GM21576 (cell line): ENCODE measurements at regions not wholly inside any gene's neighbourhood (a gene's known extent, or its start where the extent isn't known, plus 50 kb on each side); places are given as distances from the start of the nearest gene placed in this dataset.

ENCODE experiments used
- ATAC-seq: cut with Tn5 transposase; IDR thresholded peaks from one replicate; pipeline ENCODE4 v1.9.1; 2021; ENCODE audit warnings: mild to moderate bottlenecking, moderate library complexity; ENCODE audit not compliant: unreplicated experiment

DNA sequence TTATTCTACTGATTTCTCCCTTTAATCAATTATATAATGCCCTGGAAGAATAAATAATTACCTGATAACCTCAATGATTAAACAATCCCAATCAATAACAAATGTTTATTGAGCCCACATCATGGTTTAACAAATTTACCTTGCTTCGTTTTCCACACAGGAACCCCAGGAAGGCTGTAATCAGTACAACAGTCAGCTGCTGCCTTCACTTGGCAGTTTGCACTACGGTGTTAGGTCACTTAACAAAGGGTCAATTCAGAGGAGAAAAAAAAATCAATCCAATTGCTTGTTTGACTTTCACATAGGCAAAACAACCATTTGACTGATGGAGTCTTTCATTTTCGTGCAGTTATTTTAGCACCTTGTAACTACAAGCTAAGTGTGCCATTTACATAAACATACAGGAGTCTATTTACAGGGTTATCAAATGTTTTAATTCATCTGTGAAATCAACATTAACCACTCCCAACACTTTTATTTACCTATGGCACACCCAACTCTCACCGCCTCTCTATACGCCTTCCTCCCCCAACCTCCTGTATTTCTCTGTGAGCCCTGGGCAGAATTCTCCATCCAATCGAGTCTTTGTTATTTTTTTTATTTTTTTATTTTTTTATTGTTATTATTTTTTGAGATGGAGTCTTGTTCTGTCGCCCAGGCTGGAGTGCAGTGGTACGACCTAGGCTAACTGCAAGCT is 140.4 kb upstream of the TAB2 start:
- no peak for ATAC-seq

DNA sequence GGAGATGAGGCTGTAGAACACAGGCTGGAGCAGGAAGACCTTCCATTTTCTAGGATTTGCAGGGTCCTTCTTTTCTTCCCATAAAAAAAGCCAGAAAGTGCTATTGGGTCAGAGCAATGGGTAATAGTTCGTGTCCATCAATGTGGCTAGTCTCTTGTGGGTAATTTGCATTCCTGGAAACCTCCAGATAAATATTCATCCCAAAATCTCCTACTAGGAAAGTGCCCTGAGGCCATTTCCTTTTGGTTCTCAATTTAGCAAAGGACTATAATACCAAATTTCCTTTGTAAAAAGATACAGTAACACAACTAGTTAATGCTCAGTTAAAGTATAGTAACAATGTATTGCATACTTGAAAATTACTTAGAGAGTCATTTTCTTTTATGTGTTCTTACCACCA is 138.1 kb upstream of the TAB2 start:
- ATAC-seq: no peak

DNA sequence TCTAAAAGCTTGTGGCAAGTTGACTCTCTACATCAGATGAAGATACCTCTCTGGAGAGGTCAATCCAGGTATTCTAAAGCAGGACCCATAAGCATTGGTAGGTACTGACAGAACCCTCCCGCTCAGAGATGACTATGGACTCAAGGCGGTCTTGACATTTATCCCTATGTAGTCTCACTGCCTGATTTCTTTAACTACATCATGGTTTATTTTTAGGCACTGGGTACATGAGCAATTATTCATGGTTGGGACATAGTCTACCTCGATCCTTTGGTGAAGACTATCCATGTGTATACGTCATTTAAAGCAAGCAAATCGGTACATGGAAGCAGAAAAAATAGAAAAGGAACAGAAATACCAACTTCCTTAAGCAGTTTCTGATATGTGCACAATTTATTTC is 136.2 kb upstream of the TAB2 start:
- no peak for ATAC-seq

DNA sequence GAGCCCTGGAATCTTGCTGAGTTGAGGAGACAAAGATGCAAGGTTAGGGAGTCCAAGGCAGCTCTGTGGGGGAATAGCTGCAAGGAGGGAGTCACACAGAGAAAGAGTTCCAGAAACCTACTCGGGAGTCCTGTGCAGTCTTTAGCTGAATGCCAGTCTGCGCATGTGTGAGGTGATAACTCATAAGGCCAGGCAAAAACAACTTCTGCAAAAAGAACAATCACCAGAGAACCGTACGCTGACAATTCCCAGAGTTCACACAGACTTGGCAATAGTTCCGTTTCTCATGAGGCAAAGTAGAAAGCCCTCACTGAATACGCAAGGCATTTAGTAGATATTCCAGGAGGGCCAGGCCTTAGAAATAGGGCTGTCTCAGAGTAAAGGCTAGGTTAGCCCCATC is 135.2 kb upstream of the TAB2 start:
- ATAC-seq: no peak

DNA sequence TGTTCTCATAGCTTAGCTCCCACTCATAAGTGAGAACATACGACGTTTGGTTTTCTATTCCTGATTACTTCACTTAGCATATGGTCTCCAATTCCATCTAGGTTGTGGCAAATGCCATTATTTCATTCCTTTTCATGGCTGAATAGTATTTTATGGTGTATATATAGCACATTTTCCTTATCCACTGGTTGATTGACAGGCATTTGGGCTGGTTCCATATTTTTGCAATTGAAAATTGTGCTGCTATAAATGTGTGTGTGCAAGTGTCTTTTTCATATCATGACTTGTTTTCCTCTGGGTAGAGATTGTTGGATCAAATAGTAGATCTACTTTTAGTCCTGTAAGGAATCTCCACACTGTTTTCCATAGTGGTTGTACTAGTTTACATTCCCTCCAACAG is 133.0 kb upstream of the TAB2 start:
- no peak for ATAC-seq

DNA sequence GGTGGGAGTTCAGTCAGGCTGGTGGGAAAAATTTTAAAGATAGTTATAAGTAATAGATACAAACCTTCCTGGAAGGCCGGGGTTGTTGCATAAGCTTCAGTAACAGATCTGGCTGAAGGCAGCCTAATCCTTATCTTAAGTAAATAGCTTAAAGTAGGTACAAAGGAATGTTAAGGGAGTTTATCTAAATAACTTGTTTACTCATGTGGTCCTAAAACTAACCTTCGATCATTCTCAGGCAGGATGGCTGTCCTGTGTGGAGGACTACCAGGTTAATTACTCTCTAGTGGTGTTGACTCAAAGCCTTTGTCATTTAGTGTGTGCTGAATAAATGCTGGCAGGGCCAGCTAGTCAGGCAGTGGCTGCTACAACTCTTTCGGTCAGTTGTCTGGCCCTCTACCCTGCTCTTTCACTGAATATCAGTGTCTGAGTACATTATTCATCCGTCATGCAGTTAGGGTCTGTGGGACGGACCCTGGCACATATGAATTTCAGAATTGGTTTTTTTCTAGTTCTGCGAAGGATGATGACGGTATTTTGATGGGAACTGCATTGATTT is 131.6 kb upstream of the TAB2 start:
- ATAC-seq: no peak

DNA sequence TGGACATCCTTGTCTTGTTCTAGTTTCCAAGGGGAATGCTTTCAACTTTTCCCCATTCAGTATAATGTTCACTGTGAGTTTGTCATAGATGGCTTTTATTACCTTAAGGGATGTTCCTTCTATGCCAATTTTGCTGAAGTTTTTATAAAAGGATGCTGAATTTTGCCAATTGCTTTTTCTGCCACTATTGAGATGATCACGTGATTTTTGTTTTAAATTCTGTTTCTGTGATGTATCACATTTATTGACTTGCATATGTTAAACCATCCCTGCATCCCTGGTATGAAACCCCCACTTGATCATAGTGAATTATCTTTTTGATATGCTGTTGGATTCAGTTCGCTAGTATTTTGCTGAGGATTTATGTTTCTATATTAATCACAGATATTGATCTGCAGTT is 130.6 kb upstream of the TAB2 start:
- ATAC-seq: no peak

DNA sequence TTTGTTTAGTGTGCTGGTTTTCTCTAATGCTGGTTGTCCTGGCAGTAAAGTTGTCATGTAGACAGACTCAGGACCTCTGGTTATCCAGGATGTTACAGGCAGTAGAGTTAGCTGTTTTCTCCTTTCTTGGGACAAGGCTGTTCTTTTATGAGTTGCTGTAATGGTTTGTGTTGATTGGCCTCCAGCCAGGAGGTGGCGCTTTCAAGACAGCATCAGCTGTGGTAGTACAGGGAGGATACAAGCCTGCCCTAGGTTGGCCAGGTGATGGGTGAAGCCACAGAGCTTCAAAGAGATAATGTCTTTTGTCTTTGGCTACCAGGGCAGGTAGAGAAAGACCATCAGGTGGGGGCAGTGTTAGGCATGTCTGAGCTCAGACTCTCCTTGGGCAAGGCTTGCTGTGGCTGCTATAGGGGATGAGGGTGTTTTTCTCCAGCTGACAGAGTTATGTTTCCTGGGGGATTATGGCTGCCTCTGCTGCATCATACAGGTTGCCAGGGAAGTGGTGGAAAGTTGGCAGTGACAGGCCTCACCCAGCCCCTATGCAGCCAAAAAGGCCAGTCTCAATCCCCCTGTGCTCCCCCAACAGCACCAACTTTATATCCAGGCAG is 127.2 kb upstream of the TAB2 start:
- no peak for ATAC-seq

DNA sequence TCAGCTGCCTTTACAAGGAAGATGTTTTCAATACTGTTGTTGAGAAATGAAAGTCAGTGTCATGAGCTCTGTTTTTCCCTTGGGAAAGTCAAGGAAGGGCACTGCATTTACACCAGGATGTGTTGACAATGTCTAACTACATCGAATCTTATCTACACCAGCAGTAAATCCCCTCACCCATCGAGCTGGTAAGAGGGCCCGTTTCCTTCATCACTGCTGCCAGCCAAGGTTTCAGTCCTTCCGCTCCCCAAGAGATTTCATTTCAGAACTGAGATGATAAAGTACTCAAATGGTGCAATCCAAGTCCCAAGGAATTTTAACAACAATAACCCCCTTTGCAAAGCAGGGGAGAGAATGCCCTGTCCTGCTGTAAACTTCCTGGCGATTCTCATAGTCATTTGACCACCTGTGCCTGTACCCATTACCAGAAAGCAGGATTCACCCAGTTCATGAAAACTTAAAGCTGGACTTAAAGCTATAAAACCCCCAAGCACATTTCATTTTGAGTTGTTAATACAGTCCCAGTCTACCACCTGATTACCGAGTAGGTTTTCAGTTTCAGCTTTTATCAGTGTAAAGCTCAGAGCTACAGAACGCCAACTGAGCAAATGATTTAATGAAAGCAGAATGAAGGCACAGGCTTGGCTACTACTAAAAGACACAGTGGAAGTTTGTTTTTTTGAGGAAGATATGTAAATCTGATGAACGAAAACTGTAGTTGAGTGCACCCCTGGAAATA is 122.5 kb upstream of the TAB2 start:
- peak; percentile 46 for ATAC-seq

DNA sequence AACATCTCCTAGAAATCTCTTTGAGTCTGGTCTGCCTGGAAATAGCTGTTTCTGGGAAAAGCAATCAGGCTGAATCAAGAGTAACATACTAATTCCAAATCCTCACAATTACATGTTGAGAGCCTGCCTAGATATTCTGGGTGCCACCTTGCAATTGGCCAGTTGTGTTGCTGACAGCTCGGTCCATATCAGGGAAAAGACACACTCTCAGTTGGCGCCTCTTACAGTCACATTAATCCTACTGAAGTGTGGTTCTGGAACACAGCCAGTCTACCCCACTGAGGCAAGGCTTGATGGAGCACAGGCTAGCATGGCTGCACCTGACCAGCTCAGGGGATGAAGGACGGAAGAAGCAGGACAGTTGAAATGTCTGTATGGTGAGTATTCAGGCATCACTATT is 121.4 kb upstream of the TAB2 start:
- no peak for ATAC-seq

DNA sequence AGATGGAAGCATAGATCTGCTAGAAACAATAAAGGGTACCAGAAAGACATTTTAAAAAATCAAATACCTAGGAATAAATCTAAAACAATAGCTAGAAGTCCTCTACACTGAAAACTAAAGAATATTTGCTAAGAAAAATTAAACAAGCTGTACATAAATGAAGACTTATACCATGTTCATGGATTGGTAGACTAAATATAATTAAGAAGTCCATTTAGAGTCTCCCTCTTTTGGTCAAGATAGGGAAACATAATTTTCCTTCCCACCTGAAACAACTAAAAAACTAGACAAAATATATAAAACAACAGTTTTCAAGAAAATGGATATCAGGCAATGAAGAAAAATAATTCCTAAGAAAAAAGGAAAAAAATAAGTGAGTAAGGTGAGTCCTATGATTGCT is 120.0 kb upstream of the TAB2 start:
- ATAC-seq: no peak

DNA sequence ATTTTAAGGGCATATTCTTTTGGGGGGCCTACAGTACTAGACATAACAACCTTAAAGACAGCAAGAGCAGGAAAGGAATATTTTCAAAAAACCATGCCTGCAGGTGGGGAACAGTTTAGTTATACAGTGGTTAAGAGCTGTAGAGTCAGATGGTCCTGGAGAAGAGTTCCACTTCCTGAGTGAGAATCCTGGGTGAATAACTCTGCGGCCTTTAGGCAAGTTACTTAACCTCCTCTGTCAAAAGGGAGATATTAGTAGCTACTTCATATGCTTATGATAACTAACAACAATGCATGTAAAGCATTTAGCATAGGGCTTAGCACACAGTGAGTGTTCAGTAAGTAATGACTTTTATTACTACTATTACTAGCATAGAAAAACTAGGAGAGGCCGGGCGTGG is 119.2 kb upstream of the TAB2 start:
- no peak for ATAC-seq

DNA sequence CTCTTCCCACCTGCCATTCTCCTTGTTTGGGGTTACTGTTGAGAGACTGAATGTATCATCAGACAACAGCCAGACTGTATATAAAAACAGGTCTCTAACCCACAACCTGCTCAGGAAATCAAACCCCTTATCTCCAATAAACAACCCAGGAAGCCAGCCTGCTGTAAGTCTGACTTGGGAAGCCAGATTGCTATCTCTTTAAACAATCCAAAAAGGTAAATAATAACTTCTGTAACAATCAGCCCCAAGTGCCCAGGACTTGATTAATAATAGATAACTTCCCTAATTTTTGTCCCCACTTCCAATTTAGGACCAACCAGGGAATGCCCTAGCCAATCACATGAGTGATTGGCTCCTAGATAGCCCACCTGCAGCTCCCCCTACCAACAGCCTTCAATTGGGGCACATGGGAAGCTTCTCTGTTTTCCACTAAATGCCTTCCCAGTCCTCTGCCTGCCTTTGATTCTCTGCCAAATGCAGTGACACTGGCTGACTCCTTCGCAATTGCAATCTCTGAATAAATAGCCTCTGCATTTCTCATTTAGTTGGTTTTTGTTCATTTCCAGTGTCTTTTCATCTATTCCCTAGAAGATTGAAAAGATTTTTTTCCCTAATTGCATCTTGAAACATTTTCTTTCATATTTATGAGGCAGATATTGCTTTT is 117.1 kb upstream of the TAB2 start:
- ATAC-seq: no peak

DNA sequence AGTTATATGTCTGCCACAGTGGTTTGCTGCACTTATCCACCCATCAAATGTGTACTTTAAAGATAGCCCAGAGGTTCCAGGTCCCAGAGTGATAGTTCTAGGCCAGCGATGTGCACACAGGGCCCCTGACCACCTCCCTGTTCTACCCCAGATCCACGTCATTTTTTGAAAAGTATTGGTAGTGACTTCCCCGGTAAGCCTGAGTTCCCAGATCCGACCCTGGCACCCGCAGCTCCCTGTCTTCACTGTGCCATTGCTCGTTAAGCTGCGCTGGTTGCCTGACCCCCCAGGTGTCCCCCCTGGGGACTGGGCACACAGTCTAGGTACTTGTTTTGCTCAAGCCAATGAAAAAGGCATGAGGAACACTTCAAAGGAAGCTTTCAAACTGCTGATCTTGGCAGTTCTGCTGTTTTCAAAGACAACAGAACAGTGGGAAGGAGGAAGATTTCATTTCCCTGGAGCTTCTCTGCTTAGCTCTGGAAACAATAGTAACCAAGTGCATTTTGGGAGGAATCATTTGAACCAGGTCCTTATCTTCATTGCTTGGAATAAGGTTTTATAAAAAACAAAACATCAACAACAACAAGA is 116.3 kb upstream of the TAB2 start:
- no peak for ATAC-seq

DNA sequence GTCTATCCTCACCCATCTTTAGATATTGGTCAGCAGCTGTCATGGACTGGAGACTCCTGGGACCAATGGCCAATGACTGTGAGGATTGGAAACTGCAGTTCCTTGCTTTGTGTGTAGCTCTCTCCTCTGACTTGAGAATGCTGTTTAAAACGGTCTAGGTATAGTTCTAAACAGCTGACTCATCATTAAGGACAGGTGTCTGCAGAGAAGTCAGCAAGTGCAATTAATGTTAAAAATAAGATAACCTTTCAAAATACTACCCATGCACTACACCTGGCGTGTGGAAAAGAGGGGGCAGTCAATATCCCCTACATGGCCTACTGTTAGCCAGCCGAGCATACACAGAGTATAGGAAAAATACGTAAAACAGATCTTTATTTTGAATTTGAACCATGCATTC is 115.4 kb upstream of the TAB2 start:
- ATAC-seq: no peak

DNA sequence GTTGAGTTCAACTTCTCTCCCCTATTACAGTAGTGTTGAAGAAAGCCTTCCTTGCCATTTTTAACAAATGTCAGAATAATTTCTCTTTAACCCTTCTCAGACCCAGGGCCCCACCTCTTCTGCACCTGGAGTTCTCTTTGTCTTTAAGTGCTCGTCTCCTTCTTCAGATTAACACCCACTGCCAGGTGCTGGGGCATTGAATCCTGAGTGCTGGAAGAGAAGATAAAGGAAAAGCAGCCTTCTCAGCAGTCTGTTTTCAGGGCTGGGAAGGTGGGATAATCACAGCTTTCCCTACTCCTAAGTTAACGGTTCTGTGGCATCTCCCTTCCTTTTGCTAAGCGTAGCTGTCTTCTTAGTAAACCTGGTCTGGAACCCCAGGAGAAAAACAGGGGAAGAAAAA is 114.6 kb upstream of the TAB2 start:
- ATAC-seq: no peak

DNA sequence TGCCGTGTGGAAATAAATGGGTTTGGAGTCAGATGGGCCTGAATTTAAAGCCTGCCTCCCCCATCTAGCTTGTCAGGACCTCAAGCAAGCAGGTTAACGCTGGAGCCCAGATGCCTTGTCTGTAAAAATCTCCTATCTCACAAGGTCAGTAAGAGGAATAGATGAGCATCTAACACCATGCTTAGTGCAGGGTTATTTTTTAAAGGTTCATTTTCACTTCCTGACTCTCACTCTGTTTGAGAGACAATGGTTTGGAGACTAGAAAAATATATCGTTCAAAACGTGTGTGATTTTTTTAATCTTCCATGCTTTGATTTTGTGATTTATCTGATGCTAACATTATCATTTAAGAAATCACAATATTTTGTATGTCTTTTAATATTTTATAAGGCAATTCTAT is 114.0 kb upstream of the TAB2 start:
- ATAC-seq: no peak

DNA sequence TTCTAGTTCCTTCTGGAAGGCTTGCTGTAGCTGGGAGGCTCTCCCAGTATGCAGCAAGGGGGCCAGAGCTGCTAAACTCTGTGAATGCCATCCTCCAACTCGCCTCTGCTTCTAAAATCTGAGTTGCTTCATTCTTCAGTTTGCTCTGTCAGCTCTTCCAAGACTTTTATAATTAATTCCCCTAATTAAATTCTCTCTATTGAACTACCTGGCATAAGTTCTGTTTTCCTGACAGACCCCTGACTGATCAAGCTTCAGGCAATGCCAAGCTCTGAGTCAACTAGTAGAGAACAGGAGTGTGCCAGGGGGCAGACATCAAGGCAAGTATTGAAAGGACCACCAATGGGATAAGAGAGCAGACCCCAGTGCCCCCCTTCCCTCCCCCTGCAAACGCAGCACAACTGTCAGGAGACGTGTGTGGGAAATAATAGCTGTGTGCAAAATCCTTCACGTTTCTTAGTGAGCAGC is 109.3 kb upstream of the TAB2 start:
- no peak for ATAC-seq

DNA sequence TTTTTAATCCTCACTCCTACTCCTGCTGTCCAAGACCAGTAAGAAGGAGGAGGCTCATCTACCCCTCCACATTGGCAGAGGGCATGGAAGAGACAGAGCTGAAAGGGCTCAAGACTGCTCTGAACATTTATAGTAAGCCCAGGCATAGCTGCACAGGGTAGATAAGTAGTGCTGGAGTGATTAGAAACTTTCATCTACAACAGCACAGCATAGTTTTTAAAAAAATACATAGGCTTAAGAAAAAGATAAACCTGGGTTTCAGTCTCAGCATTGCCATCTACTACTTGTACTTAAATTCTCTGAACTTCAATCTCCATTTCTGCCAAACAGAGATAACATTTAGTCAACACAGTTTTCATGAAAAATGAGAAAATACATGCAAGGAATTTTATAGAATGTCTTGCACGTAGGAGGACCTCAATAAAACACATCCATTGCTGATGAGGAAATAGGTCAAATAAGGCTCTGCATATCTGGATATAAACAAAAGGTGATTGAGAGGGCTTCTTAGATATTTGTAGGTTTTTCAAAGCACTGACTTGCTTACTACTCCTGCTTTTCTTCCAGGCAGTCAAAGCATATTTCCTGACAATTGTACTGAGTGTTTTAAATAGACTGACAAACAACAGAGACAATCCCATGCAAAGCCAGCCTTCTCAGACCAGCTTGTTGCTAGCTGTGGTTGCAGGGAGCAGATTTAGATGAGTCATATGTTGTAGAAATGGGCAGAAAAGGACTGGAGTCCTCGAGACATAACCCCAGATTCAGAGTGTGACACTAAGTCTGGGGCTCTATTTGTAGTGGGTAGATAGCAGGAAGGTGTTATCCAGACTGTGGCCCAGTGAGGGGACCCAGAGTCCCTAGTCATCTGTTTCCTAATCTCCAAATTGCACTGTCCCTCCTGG is 107.4 kb upstream of the TAB2 start:
- no peak for ATAC-seq

DNA sequence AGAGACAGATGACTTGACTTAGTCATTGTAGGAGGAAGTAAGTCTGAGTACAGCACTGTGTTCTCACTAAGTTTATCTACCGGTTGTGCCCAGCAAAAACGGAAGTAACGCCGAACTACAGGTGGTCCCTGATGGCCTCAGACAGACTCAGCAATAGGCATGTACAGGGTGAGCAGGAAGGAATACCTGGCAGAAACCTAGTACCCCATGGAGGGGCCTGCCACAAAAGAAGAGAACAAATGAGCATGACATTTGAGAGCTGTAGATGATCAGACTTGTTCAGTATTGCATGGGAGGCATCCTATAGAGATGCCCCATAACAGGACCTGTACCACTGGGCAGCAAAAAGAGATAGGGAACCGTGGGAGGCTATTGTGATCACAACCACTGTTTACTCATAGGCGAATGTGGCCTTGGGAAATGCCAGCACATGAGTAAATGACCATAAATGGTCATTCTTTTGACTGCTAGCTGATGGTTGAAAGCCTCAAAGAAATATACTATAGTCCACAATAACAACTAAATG is 106.4 kb upstream of the TAB2 start:
- peak; percentile 65 for ATAC-seq
